AG04450 (cell line): ENCODE measurements at regions not wholly inside any gene's neighbourhood (a gene's known extent, or its start where the extent isn't known, plus 50 kb on each side); places are given as distances from the start of the nearest gene placed in this dataset.
"Not testable (repeated sequence)": the region's sequence is repeated elsewhere in the genome, so short reads cannot be mapped to it uniquely, and the experiment has no call there.

ENCODE experiments used
- CTCF ChIA-PET: fragments of 300-600, 350-600 bp; formaldehyde crosslinking; extraction: SDS; loops from one replicate; lab custom pipeline; 2022; ENCODE audit warnings: antibody characterized with exemption, inconsistent platforms; lab: Charles Lee
- POLR2A ChIA-PET: fragments of 350-600 bp; formaldehyde crosslinking; extraction: SDS; loops from one replicate; lab custom pipeline; 2021; ENCODE audit warnings: antibody characterized with exemption, inconsistent platforms; lab: Yijun Ruan, JAX
- DNase-seq: peaks from one replicate; pipeline ENCODE4 v3.0.0-alpha.2; 2011; ENCODE audit warnings: low read depth, low spot score
- H3K27ac ChIP-seq: one replicate; pipeline ENCODE4 v1.5.1; 2012; ENCODE audit warnings: low read depth, low read length, control low read depth
- H3K27me3 ChIP-seq: one replicate; pipeline ENCODE4 v1.6.0; 2012; ENCODE audit warnings: low read length; ENCODE audit not compliant: control insufficient read depth, insufficient read depth
- H3K4me3 ChIP-seq: 2 replicates; pipeline ENCODE4 v1.5.1; 2011; ENCODE audit warnings: mild to moderate bottlenecking, low read depth, low read length, control low read depth
- H3K9me3 ChIP-seq: 2 replicates; pipeline ENCODE4 v1.5.1; 2012; ENCODE audit warnings: low read length; ENCODE audit not compliant: control insufficient read depth, insufficient read depth
- TF ChIP-seq, protein P1 (sequence below): IDR thresholded peaks from 2 replicates; pipeline ENCODE4 v1.5.1; 2011; ENCODE audit warnings: low read depth, low read length, control low read depth, inconsistent platforms

DNA sequence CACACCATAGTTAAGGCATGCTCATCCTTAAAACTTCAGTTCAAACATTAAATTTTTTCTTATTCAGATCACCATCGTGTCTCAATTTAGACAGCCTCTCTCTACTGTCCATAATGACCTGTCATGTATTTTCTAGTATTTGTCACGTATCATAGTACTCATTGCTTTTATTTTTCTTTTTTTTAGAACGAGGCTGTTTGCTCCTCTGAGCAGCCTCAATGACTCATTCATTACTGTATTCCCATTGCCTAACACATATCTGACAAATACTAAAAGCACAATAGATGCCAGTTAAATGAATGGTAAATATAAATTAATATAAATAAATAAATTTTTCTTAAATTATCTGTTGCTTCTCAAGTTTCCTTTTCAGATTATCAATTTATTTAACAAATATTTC, 245.5 kb downstream of the TUBA3C start:
- no peak overlapping the region for H3K27ac ChIP-seq
- H3K4me3 ChIP-seq, result no peak overlapping the region
- DNase-seq, result no peak
- ChIA-PET CTCF (no interaction called here), POLR2A (no interaction called here)
- TF ChIP-seq, protein P1, sequence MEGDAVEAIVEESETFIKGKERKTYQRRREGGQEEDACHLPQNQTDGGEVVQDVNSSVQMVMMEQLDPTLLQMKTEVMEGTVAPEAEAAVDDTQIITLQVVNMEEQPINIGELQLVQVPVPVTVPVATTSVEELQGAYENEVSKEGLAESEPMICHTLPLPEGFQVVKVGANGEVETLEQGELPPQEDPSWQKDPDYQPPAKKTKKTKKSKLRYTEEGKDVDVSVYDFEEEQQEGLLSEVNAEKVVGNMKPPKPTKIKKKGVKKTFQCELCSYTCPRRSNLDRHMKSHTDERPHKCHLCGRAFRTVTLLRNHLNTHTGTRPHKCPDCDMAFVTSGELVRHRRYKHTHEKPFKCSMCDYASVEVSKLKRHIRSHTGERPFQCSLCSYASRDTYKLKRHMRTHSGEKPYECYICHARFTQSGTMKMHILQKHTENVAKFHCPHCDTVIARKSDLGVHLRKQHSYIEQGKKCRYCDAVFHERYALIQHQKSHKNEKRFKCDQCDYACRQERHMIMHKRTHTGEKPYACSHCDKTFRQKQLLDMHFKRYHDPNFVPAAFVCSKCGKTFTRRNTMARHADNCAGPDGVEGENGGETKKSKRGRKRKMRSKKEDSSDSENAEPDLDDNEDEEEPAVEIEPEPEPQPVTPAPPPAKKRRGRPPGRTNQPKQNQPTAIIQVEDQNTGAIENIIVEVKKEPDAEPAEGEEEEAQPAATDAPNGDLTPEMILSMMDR, result no peak
- H3K27me3 ChIP-seq, result no peaks in the 10 kb centered on the region
- H3K9me3 ChIP-seq, result peaks cover 3% of the 10 kb centered on the region

DNA sequence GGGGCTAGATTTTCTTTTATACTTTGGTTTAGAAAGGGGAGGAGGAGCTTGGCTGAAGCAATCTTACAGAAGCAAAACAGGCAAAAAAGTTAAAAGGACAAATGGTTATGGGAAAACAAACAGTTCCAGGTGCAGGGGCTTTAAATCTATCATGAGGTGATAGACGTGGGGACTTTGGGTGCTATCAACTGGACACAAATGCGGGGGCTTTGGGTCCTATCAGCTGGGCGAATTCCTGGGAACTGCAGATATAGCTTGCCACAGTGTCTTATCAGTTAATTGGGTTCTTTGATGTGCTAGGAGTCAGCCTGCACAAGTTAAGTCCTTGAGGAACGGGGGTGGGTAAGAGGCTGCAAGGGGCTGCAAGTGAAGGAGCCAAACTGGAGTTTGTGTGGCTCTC, 260.6 kb downstream of the TUBA3C start:
- no peaks in the 10 kb centered on the region for H3K27me3 ChIP-seq
- no peak for DNase-seq
- H3K4me3 ChIP-seq, result no peak overlapping the region
- peaks cover 5% of the 10 kb centered on the region; the same call in 1 of the 2 replicates for H3K9me3 ChIP-seq
- POLR2A ChIA-PET, result no interaction called here
- TF ChIP-seq, protein P1, result no peak
- CTCF ChIA-PET, result no interaction called here
- H3K27ac ChIP-seq, result no peak overlapping the region

DNA sequence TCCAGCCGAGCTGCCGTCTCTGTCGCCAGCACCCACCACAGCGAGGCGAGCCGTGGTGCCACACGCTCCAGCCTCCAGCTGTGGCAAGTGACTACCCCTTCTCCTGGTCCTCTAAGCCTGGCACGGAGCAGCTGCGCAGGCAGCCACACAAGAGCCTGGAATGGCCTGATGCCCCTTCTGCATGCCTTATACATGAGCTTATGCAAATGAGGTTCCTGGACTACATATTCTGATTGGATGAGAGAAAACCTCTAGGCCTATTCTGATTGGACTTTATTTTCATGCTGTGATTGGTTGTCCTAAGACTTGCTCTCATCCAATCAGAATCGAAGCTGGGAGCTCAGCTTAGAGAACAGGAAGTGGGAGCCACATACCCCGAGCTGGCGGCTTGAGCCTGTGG, 276.5 kb downstream of the TUBA3C start:
- H3K27me3 ChIP-seq, H3K27ac ChIP-seq, H3K4me3 ChIP-seq, POLR2A ChIA-PET, DNase-seq, CTCF ChIA-PET: not testable (repeated sequence)
- H3K9me3 ChIP-seq, result peaks cover 28% of the 10 kb centered on the region

DNA sequence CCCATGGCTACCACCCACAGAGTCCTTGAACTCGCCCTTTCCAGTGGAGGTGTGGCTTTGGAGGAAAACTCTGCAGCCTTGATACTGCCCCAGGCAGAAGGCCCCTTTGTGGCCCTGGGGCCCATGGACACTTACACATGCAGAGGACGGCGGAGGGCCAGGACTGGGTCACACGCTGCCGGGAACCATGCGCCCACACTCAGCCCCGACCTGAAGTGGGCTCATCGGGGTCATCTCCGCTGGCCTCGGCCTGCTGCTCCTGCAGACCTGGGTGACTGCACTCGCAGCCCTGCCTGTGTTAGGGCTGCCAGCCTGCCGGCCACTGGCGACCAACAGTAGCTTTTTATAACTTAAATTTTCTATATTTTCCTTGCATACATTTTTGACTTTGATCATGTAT, 286.2 kb downstream of the TUBA3C start:
- CTCF ChIA-PET, H3K27me3 ChIP-seq, H3K27ac ChIP-seq, H3K4me3 ChIP-seq, POLR2A ChIA-PET, DNase-seq: not testable (repeated sequence)
- H3K9me3 ChIP-seq, result peaks cover 11% of the 10 kb centered on the region

DNA sequence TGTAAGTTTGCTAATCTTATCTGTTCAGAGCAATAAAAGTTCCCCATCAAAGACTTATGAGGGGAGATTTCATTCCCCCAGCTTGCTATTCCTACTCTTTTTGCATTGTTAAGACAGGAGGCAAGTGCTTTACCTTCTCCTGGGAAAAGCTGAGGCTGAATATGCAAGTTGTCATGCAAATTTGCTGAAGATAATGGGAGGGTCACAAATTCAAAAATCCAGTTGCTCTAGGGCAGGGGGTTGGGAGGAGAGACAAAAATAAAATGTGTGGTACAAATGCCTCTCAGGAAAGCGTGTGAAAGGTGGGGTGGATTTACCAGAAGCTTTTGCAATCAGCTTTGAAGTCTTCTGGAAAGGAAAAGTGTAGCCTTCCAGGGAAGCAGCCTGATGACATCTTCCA, 290.4 kb downstream of the TUBA3C start:
- H3K4me3 ChIP-seq, DNase-seq, H3K27ac ChIP-seq, H3K27me3 ChIP-seq, CTCF ChIA-PET, POLR2A ChIA-PET: not testable (repeated sequence)
- H3K9me3 ChIP-seq, result peaks cover 17% of the 10 kb centered on the region

DNA sequence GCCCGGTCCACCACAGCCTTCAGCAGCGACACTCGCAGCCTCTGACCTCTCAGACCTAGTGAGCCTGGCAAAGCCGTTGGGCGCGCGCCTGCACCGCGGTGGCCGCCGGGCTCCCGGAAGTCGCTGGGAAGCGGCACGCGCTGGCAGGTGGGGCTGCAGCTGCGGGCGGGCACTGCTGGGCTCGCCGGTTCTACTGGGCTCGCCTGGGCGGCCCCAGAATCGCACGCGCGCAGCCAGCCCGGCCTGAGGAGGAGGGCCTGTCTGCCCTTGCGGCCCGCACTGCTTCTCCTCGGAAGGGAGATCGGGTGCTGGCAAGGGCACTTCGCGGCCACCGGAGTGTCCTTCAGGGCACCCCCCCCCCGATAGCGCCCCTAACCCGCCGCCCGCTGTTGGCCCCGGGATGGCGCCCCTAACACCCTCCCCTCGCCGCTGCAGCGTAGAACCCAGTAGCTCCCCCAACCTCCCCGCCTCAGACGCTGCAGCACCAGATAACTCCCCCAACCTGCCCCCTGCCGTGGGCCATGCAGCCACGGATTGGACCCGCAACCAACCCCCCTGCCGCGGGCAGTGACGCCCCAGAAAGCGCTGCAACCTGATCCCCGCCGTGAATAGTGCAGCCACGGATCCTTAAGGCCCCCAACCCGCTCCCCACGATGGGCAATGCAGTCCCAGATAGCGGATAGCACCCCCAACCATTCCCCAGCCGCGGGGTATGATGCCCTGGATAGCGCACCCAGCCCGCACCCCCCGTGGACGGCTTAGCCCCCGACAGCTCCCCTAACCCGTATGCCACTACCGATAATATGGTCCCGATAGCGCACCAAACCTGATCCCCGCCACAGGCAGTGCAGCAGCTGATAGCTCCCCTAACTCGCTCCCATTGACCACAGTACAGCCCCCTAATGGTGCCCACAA, 306.5 kb downstream of the TUBA3C start:
- H3K4me3 ChIP-seq, CTCF ChIA-PET, H3K9me3 ChIP-seq, DNase-seq, H3K27ac ChIP-seq, H3K27me3 ChIP-seq, POLR2A ChIA-PET: not testable (repeated sequence)

DNA sequence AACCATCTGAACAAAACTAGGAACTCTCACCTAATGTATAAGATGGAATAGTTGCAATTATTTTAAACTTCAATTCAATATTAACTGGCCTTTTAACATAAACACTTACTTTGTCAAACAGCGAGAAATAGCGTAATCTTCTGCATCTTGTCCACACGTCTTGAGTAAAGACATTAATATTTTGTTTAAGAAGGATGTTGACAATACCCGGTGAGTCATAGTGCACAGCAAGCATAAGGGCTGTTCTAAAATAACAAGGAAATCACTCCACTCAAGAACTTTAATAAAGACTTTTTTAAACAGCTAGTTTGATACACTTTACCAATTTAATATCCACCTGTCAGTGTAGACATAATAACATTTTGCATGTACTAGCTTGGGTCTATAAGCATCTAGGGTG, 311.1 kb downstream of the TUBA3C start:
- POLR2A ChIA-PET, H3K27me3 ChIP-seq, H3K4me3 ChIP-seq, CTCF ChIA-PET, H3K9me3 ChIP-seq, H3K27ac ChIP-seq, DNase-seq: not testable (repeated sequence)

DNA sequence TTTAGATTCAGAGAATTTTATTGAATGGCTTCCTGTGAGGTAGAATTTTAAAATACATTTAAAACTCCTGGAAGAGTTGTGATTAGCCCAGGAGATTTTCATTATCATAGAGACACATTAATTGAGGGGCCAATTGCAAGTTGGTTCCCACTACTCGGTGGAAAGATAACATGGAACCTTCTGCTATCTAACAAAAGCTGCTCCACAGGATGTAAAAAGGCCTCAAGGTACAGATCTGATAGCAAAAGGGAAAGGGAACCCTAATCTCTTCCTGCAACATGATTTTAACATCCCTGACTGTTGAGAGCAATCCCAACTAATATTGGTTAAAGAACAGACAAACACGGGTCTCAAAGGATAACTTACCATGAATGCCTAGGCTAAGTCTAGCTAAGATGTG, 312.3 kb downstream of the TUBA3C start:
- H3K9me3 ChIP-seq, H3K27me3 ChIP-seq, DNase-seq, H3K4me3 ChIP-seq, CTCF ChIA-PET, H3K27ac ChIP-seq, POLR2A ChIA-PET: not testable (repeated sequence)

DNA sequence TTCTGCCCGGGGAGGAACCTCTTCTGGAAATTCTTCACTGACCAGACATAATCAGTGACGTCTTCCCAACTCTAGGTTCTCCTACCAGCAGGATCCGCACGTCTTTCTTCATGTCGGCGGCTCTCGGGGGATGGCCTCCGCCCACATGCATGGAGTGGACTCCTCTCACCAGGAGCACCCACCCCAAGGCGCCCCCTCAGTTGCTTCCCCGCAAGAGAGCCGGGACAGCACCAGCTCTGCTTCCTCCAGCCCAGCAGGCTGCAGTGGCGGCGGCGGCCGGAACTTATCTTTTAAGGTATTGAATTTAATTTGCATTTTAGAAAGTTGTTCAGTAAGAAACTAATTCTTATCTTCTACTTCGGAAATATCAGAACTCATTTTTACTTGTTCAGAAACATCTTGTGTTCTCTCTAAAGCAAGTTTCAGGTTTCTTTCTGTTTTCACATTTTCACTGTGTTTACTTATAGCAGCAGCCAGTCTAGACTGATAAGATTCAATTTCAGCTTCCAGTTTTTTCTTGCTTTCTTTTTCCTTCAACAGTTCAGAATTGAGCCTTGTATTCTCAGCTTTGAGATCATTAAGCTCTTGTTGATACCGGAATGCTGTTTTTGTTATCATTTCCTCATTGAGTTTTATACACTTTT, 343.5 kb downstream of the TUBA3C start:
- DNase-seq, POLR2A ChIA-PET, H3K27ac ChIP-seq, H3K27me3 ChIP-seq, H3K4me3 ChIP-seq, CTCF ChIA-PET: not testable (repeated sequence)
- peaks cover 20% of the 10 kb centered on the region for H3K9me3 ChIP-seq

DNA sequence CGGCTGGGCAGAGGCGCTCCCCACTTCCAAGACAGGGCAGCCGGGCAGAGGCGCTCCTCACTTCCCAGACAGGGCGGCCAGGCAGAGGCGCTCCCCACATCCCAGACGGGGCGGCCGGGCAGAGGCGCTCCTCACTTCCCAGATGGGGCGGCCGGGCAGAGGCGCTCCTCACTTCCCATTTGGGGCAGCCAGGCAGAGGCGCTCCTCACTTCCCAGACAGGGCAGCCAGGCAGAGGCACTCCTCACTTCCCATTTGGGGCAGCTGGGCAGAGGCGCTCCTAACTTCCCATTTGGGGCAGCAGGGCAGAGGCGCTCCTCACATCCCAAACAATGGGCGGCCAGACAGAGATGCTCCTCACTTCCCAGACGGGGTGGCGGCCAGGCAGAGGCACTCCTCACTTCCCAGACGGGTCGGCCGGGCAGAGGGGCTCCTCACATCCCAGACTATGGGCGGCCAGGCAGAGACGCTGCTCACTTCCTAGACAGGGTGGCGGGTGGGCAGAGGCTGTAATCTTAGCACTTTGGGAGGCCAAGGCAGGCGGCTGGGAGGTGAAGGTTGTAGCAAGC, 344.4 kb downstream of the TUBA3C start:
- H3K27ac ChIP-seq, H3K27me3 ChIP-seq, H3K4me3 ChIP-seq, DNase-seq, CTCF ChIA-PET, POLR2A ChIA-PET: not testable (repeated sequence)
- H3K9me3 ChIP-seq, result peaks cover 20% of the 10 kb centered on the region
